ENCODE measurements at regions not wholly inside any gene's neighbourhood (a gene's known extent, or its start where the extent isn't known, plus 50 kb on each side); places are given as distances from the start of the nearest gene placed in this dataset.
A peak's percentile ranks its signal among the peaks of the same experiment; 100 is the strongest.
"Not testable (repeated sequence)": the region's sequence is repeated elsewhere in the genome, so short reads cannot be mapped to it uniquely, and the experiment has no call there.

DNA sequence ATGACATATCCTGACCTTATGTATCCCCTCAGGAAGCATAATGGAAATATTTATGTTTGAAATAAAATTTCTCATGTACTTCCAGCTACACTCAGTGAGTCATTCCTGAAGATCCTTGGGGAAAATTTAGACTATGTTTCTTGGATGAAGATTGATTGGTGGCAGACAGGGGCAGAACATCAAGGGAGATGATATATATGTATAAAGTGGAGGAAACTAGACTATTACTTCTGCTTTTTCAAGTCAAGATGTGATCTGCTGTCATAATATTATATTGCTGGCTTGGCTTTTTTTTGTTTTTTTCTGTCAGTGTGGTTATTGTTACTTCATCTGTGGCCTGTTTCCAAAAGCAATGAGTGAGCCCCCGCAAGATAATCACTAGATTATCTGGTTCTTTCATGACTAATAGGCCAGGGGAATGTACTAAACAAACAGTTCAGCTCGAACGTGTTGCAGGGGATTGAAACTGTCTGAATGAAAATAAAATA lies 87.2 kb upstream of the TNFSF11 start:
- DNase-seq: peak; percentile 22

DNA sequence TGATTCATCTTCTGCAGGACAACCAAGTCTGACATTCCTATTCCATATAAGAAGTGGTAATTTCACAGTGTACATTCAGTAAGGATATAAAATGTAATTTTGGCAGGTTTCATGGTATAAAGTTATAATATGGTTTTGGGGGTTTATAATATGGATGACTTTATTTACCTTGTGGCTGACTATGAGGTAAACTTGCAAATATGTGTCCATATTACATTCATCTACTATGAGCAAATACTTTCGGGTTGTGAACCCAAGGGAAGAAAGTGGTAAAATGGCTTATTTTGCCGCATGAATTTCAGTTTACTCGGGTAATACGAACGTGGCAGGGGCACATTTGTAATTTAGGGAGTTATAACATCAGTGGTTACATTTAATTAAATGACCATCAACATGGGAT lies 86.7 kb upstream of the TNFSF11 start:
- DNase-seq: no peak

DNA sequence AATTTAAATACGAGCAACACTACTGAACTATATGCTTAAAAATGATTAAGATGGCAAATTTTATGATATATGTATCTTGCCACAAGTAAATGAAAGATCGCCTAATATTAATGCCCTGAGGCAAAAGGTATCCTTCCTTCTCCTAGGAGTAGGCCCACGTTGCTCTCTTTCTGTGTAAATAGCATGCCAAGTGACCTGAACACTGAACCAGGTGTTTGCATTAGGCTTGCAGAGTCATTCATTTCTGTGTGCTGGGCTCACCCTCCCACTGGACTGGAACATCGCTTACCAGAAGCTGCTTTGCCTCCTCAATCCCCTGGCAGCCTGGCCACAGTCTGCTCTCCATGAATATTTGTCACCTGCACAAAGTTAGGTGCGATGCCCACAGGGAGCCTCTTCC lies 83.3 kb upstream of the TNFSF11 start:
- DNase-seq: no peak

DNA sequence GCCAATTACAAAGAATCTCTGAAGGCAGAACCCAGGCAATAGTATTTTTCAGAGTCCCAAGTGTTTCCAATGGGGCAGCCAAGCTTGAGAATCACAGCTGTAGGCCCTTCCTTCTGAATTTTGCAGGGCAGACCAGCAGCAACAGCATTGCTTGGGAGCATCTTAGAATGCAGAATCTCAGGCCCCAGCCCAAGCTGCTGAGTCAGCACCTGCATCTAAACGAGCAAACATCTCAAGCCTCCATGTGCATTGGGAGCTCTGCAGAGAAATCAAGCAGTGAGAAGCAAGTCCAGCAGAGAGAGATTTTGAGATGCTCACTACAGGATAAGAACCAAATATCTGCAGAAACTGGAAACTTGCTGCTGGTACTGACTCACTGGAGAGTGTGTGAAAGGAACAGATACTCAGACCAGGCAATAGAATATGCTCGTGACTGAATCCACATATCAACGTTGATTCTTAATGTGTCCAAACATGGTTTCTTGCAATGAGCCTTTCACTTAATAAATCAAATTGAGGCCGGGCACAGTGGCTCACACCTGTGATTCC lies 81.5 kb upstream of the TNFSF11 start:
- no peak for DNase-seq

DNA sequence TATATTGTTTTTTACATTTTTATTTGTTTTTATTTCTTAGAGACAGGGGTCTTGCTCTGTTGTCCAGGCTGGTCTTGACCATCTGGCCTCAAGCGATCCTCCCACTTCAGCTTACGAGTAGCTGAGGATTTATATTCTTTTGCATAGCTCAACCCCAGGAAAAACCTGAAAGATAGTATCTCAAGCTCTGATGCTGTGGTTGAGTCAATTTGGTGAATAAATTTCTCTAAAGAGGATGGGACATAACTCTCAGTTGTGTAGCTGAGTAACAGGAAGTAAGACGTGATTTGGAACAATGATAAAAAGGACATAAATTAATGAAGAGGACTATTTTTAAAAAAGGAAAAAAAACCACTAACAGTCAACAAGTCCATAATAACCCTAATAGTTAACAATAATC lies 79.8 kb upstream of the TNFSF11 start:
- no peak for DNase-seq

DNA sequence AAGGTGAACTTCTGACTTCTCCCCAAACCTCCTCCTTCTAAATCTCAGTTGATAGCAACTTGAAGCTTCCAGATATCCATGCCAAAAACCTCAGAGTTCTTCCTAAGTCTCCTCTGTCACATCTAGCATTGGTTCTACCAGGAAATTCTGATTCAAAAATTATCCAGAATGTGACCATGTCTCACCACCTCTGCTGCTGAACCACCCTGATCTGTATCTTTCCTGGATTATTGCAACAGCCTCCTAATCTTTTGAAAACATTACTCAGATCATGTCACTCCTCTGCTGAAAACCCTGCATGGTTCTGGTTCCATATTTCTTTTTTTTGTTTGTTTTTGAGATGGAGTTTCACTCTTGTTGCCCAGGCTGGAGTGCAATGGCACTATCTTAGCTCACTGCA lies 78.7 kb upstream of the TNFSF11 start:
- no peak for DNase-seq

DNA sequence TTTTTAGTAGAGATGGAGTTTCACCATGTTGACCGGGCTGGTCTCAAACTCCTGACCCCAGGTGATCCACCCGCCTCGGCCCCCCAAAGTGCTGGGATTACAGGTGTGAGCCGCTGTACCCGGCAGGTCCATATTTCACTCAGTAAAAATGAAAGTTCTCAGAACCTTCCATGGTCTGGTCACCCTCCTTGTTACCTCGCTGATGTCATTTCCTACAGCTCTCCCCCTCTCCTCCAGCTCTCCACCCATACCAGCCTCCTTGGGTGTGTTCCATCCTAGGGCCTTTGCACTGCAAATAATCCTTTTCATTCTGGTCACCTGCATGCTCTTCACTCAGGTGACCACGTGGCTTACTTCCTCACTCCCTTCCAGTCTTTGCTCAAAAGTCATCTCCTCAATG lies 78.2 kb upstream of the TNFSF11 start:
- DNase-seq: no peak

DNA sequence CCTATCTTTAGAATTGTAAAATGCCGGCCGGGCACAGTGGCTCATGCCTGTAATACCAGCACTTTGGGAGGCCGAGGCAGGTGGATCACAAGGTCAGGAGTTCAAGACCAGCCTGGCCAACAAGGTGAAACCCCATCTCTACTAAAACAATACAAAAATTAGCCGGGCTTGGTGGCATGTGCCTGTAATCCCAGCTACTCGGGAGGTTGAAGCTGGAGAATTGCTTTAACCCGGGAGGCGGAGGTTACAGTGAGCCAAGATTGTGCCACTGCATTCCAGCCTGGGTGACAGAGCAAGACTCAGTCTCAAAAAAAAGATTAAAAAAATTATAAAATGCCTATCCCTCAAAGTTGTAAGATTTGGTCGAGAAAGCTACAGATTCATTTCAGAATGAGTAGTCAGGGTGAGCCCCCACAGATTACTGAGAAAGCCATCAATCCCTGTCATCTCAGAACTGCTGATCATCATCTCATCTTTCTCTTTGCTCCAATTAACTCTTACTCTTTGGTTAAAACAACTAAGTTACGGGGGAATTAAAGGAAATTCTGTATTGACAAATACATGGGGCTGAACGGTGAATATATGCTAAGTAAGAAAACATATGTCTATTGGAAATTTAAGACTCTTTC lies 76.9 kb upstream of the TNFSF11 start:
- not testable (repeated sequence) for DNase-seq

DNA sequence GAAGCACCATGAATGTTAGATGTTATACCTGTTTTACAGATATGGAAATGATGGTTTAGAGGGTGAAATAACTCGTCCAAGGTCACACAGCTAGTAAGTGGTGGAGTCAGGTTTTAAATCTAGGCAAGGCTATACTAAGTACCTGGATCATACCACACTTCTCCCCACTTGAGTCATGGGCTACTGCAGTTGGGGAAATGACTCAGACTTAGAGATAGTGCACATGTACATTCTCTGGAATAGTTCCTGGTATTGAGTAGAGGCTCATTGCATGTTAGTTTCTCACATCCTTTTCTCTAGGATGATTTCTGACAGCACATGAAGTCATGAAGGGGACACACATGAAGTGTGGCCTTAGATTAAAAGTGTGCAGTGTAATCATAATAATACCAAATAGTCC lies 76.2 kb upstream of the TNFSF11 start:
- DNase-seq: no peak

DNA sequence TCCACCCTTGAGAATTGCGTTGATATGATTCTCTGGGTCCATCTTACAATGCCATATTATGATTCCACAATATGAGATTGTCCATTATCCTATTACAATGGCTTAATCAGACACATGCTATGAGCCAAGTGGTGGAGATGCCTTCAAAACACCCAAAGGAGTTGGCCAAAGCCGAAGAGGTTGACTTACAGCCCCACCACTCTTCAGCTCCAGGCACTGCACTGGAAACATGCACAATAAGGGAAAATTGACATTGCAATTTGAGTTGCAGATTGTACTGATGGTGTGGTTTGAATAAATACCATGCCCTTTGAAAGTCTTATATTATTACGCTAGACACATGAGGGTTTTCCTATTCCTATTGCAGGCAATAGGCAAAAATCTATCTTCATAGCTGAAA lies 75.4 kb upstream of the TNFSF11 start:
- DNase-seq: no peak

All from SIG-M5 (cell line).